Upper lobe of left lung (tissue), 6 donors: ENCODE measurements at regions not wholly inside any gene's neighbourhood (a gene's known extent, or its start where the extent isn't known, plus 50 kb on each side); places are given as distances from the start of the nearest gene placed in this dataset.

ENCODE experiments used
- ATAC-seq, 2 donors: fragments of 200-7000 bp; cut with Tn5 transposase; one replicate each; pipeline ENCODE4 v1.9.1; 2022; ENCODE audit warnings: mild to moderate bottlenecking in 2 of 2, moderate library complexity in 2 of 2; ENCODE audit not compliant: low FRiP score in 2 of 2
- DNase-seq, 2 donors: peaks; one replicate each; pipeline ENCODE4 v3.0.0-alpha.2; 2019 to 2020
- H3K27ac ChIP-seq, 4 donors: fragments of 200-600 bp; sonication (generic); one replicate each; pipeline ENCODE4 v1.5.1; 2016 to 2019
- H3K27me3 ChIP-seq, 4 donors: fragments of 200-600 bp; sonication (generic); one replicate each; pipeline ENCODE4 v1.5.1; 2017 to 2019
- H3K36me3 ChIP-seq, 4 donors: fragments of 200-600 bp; sonication (generic); one replicate each; pipeline ENCODE4 v1.5.1; 2016 to 2019
- H3K4me1 ChIP-seq, 4 donors: fragments of 200-600 bp; sonication (generic); one replicate each; pipeline ENCODE4 v1.5.1; 2018 to 2019
- H3K4me3 ChIP-seq, 4 donors: fragments of 200-600 bp; sonication (generic); one replicate each; pipeline ENCODE4 v1.5.1; 2017 to 2019; ENCODE audit warnings: mild to moderate bottlenecking in 2 of 4, moderate library complexity in 1 of 4
- H3K9me3 ChIP-seq, 4 donors: fragments of 200-600 bp; sonication (generic); one replicate each; pipeline ENCODE4 v1.5.1; 2018 to 2019
- EP300 ChIP-seq, 4 donors: sonication (generic); formaldehyde crosslinking; IDR thresholded peaks; one replicate each; pipeline ENCODE4 v1.5.1; 2017; ENCODE audit warnings: antibody characterized with exemption in 4 of 4, control low read depth in 2 of 4
- POLR2A ChIP-seq, 4 donors: fragments of 450-650 bp; IDR thresholded peaks; one replicate each; pipeline ENCODE4 v1.5.1; 2016 to 2017; ENCODE audit warnings: antibody characterized with exemption in 4 of 4, mild to moderate bottlenecking in 2 of 4
- POLR2AphosphoS5 ChIP-seq, 2 donors: sonication (generic); formaldehyde crosslinking; IDR thresholded peaks; one replicate each; pipeline ENCODE4 v1.5.1; 2017; ENCODE audit warnings: antibody characterized with exemption in 2 of 2
- WGBS, 2 donors: methylation state at CpG; one replicate each; pipeline ENCODE4 v1.1.5; 2017 to 2018; 5-methylcytosine and 5-hydroxymethylcytosine counted together
- TF ChIP-seq, protein P1 (sequence below), 6 experiments: fragments of 450-650 bp in 4 of 6; fragments of 200-600 bp in 2 of 6; sonication (generic) in 2 of 6; IDR thresholded peaks; one replicate each; pipeline ENCODE4 v1.5.1; 2016 to 2019; ENCODE audit warnings: antibody characterized with exemption in 6 of 6
- donor health status: DM: no; HTN: no; CAD: no; lungs with moderate emphysema.
- donor health status: DM: no; HTN: yes; CAD: no; lungs with severe emphysema.

DNA sequence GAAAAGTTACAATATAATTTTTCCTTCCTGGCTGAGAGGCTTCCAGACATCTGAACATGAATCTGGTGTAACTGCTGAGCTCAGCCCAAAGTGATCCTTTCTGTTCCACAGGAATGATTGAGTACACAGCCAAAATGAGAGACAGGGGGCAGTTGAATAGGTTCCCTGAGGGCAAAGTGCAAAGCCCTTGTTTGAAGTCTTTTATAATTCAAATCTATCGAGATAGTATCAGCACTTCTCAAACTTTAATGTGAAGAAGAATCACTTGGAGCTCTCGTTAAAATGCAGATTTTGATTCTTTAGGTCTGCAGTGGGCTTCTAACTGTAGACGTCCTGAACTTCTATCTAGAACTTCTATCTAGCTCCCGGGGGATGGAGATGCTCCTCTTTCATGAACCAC, 54.4 kb upstream of the BMP2K start:
- Histone ChIP-seq H3K36me3 (no peaks in the 10 kb centered on the region), H3K4me1 (peaks cover 0 to 16% (median 13%) of the 10 kb centered on the region in 4 donors), H3K9me3 (no peaks in the 10 kb centered on the region), H3K27me3 (no peaks in the 10 kb centered on the region), H3K4me3 (no peak overlapping the region), H3K27ac (no peak overlapping the region)
- no peak for ATAC-seq
- TF ChIP-seq POLR2AphosphoS5 (IDR thresholded peaks at IDR 0.05) (no peak), EP300 (IDR thresholded peaks at IDR 0.05) (no peak), POLR2A (IDR thresholded peaks at IDR 0.05) (no peak)
- TF ChIP-seq, protein P1, sequence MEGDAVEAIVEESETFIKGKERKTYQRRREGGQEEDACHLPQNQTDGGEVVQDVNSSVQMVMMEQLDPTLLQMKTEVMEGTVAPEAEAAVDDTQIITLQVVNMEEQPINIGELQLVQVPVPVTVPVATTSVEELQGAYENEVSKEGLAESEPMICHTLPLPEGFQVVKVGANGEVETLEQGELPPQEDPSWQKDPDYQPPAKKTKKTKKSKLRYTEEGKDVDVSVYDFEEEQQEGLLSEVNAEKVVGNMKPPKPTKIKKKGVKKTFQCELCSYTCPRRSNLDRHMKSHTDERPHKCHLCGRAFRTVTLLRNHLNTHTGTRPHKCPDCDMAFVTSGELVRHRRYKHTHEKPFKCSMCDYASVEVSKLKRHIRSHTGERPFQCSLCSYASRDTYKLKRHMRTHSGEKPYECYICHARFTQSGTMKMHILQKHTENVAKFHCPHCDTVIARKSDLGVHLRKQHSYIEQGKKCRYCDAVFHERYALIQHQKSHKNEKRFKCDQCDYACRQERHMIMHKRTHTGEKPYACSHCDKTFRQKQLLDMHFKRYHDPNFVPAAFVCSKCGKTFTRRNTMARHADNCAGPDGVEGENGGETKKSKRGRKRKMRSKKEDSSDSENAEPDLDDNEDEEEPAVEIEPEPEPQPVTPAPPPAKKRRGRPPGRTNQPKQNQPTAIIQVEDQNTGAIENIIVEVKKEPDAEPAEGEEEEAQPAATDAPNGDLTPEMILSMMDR (IDR thresholded peaks at IDR 0.05) = no peak
- 74 to 75% methylated on average over 4 of the region's 4 CpGs for WGBS, 2 donors
- DNase-seq = no peak

DNA sequence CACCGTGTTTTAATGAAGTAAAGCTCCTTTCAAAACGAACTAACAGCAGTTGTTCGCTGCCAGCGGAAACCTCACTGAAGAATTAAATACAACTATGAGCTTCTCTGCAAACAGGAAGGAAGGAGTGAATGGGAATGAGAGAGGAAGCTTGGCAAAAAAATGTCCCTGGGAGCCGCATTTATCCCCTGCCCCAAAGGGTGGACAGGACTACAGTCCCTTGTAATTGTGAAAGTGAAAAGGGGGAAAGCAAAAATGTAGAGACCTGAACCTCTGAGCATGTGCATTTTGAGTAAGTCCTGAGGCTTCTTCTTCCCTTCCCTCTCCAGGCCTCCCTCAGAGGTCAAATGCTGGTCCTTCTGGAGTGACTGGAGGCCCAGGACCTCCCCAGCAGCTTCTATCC, 53.8 kb upstream of the BMP2K start:
- DNase-seq (no peak), ATAC-seq (no peak)
- TF ChIP-seq POLR2A (IDR thresholded peaks at IDR 0.05) (no peak), EP300 (IDR thresholded peaks at IDR 0.05) (no peak), POLR2AphosphoS5 (IDR thresholded peaks at IDR 0.05) (no peak)
- TF ChIP-seq, protein P1 (IDR thresholded peaks at IDR 0.05) = no peak
- no peak overlapping the region for H3K27ac ChIP-seq
- no peaks in the 10 kb centered on the region for H3K36me3 ChIP-seq
- H3K27me3 ChIP-seq = no peaks in the 10 kb centered on the region
- H3K9me3 ChIP-seq = no peaks in the 10 kb centered on the region
- peaks cover 0 to 16% (median 13%) of the 10 kb centered on the region in 4 donors for H3K4me1 ChIP-seq
- 60 to 67% methylated on average over 5 of the region's 5 CpGs for WGBS, 2 donors
- H3K4me3 ChIP-seq = no peak overlapping the region

DNA sequence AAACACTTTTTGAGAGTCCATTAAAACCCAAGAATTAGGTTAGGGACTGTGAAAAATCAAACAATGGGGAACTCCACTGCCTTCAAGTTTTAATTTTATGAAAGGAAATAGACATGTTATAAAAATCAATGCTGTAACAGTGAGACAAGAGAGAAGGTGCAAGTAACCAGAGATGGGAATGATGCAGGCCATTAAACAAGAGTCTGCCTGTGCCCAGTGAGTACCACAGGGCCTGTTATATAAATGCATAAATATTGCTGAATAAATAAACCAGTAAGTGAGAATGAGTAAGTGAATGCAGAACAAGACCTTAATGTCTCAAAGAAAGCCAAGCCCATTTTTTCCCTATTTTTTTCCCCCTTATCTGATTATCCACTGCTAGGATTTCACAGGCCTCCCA, 53.3 kb upstream of the BMP2K start:
- no peaks in the 10 kb centered on the region for H3K36me3 ChIP-seq
- H3K4me3 ChIP-seq = no peak overlapping the region
- ATAC-seq = no peak
- H3K27me3 ChIP-seq = no peaks in the 10 kb centered on the region
- H3K27ac ChIP-seq = no peak overlapping the region
- no peak for DNase-seq
- TF ChIP-seq, protein P1 (IDR thresholded peaks at IDR 0.05) = no peak
- TF ChIP-seq EP300 (IDR thresholded peaks at IDR 0.05) = no peak
- TF ChIP-seq POLR2AphosphoS5 (IDR thresholded peaks at IDR 0.05) = no peak
- no peak for TF ChIP-seq POLR2A (IDR thresholded peaks at IDR 0.05)
- peaks cover 0 to 16% (median 13%) of the 10 kb centered on the region in 4 donors for H3K4me1 ChIP-seq
- H3K9me3 ChIP-seq = no peaks in the 10 kb centered on the region
